GM18526 (cell line): ENCODE measurements at regions not wholly inside any gene's neighbourhood (a gene's known extent, or its start where the extent isn't known, plus 50 kb on each side); places are given as distances from the start of the nearest gene placed in this dataset.

Experiments used
- POLR2A ChIP-seq: IDR thresholded peaks from 3 replicates; pipeline ENCODE4 v1.6.1; 2011; ENCODE audit not compliant: insufficient read length; ENCODE audit errors: extremely low read depth

GRCh38 chr15:70200511-70201424 is 103.1 kb upstream of the TLE3 start:
- TF ChIP-seq POLR2A: no peak

GRCh38 chr15:70199540-70200410 is 102.1 kb upstream of the TLE3 start:
- no peak for TF ChIP-seq POLR2A

GRCh38 chr15:70199124-70199482 is 101.4 kb upstream of the TLE3 start:
- TF ChIP-seq POLR2A: no peak

GRCh38 chr15:70198441-70199123 is 100.9 kb upstream of the TLE3 start:
- no peak for TF ChIP-seq POLR2A

GRCh38 chr15:70197945-70198361 is 100.2 kb upstream of the TLE3 start:
- no peak for TF ChIP-seq POLR2A

GRCh38 chr15:70197318-70197944 is 99.7 kb upstream of the TLE3 start:
- TF ChIP-seq POLR2A: no peak

- no peak for TF ChIP-seq POLR2A
Measured at GRCh38 chr15:70196372-70197316, 98.9 kb upstream of the TLE3 start.

- TF ChIP-seq POLR2A: no peak
Measured at GRCh38 chr15:70195587-70196305, 98.0 kb upstream of the TLE3 start.

- no peak for TF ChIP-seq POLR2A
Measured at GRCh38 chr15:70195171-70195570, 97.5 kb upstream of the TLE3 start.

GRCh38 chr15:70194266-70194665 is 96.5 kb upstream of the TLE3 start:
- no peak for TF ChIP-seq POLR2A

- TF ChIP-seq POLR2A: no peak
Measured at GRCh38 chr15:70193734-70194133, 96.0 kb upstream of the TLE3 start.

- TF ChIP-seq POLR2A: no peak
Measured at GRCh38 chr15:70192490-70192889, 94.8 kb upstream of the TLE3 start.

GRCh38 chr15:70192041-70192440 is 94.3 kb upstream of the TLE3 start:
- TF ChIP-seq POLR2A: no peak

- no peak for TF ChIP-seq POLR2A
Measured at GRCh38 chr15:70190965-70191364, 93.2 kb upstream of the TLE3 start.
